ENCODE measurements at regions not wholly inside any gene's neighbourhood (a gene's known extent, or its start where the extent isn't known, plus 50 kb on each side); places are given as distances from the start of the nearest gene placed in this dataset.

DNA sequence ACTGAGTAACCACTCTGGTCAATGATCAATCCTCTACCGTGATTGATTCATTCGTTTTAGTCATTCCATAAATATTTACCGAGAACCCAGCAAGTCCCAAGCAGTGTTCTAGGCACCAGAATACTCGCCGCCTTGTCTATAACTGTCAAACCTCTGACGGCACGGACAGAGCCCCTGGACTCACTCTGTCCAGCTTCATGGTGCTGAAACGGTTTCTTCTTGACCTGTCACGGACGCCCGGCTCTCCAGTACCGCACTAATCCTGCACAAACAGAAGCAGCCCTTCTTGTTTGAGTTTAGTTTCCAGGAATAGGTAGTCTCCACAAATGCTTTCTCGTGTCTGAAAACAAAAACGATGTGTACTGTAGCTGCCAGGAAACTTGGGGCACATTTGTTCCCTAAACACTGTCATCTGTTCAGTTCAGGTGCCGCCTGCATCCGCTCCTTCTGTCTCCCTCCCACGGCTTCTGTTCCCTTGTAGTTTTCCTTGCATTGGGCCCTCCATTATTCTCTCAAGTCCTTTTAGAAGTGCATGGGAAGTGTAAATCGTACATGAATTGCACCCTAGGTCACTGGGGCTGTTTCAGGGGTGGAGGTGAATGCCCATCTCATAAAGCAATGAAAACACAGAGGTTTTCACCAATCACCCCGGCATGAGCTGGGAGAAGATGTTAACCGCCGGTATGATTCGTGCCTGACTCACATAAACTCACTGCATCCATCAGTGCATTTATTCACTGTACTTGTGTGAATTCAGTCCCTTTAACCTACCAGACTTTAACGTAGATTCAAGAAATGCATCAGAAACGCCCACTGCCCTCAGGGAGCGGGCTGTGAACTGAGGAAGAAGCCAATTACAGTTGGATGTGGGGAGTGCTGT lies 209.3 kb upstream of the CDH4 start:
- no peak for DNase-seq

DNA sequence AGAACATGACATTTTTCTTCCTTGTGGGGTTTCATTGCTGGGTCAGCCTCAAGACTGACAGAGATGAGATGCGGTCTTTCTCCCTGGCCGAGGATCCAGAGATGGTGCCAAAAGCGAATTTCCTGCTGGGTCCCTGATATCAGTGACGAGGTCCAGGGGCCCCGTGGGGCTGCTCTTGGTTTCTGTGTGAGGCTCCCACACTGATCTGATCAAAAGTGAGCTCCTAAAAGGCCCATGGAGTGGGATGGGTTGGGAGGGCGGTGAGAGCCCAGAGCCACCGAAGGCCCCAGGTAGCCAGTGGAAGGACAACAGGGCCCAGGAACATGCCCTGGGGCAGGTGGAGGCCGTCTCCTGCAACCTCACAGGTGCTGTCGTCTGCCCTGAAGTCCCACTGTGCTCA lies 208.4 kb upstream of the CDH4 start:
- no peak for DNase-seq

DNA sequence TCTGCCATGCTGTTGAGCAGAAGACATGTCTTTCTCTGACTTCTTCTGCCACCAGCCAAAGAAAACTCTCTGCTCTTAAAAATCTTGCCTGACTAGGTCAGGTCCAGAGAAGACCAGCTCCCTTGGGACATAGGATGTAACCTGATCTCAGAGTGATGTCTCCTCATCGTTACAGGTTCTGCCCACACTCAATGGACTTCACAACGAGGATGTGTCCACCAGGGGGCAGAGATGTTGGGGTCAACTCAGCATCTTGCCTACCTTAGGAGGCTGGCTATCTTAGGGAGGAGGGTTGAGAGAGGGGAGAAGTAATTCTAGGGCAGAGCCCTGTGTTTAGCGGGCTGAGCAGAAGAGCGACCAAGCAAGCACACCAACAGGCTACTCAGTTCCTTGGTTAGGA lies 207.6 kb upstream of the CDH4 start:
- DNase-seq = no peak

DNA sequence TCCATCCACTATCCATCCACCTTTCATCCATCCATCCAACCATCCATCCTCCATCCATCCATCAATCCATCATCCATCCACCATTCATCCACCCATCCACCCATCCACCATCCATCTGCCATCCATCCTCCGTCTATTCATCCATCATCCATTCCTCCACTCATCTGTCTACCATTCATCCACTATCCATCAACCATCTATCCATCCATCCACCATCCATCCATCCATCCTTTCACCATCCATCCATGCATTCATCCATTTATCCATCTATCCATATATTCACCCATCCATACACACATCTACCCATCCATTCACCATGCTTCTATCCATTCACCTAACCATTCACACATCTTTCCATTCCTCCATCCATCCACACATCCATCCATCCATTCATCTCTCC lies 207.0 kb upstream of the CDH4 start:
- DNase-seq = no peak

DNA sequence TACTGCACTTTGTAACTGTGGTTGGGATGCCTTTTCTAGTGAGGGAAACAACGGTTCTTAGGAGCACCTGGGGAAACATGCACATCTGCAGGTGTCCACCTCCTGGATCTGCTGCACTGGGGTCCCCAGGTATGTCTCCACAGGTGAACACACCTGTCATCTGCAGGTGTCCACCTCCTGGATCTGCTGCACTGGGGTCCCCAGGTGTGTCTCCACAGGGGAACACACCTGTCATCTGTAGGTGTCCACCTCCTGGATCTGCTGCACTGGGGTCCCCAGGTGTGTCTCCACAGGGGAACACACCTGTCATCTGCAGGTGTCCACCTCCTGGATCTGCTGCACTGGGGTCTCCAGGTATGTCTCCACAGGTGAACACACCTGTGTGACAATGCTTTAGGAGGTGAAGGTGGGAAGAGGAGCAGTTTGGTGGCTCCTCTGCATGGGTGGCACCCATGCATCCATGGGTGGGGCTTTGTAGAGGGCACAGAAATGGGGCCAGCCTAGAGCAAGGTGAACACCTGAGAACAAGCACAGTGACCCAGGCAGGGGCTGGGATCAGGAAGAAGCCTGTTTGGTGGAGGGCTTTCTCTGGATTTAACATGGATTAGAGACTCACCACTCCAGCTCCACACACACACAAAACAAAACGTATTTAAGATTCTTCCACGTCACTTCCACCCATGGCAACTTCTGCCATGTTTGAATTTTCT lies 206.0 kb upstream of the CDH4 start:
- no peak for DNase-seq

DNA sequence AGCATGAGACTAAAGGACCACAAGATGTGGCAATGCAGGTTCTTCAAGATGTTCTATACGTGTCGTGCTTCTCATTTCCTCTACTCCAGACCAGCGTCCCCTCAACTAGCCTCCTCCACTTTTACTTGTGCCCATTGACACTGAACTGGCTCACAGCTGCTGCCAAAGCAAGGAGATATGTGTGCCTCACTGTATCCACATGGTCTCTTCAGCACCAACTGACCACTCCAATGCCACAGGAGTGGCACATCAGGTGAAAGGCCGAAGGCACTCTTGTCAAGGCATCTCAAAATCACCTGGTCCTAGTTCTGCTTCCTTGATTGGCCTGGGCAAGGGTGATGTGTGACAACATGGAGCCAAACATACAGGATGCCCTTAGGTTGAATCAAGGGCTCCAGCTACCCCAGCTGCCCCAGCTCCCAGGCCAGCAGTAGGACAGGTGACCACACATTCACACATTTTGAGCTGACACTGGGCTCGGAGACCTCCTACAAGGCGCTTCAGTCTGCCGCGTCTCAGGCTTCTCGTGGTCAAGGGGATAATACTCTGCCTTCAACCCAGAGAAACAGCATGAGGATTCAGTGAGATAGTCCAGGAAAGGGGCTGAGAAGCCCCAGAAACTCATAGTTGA lies 205.2 kb upstream of the CDH4 start:
- no peak for DNase-seq

DNA sequence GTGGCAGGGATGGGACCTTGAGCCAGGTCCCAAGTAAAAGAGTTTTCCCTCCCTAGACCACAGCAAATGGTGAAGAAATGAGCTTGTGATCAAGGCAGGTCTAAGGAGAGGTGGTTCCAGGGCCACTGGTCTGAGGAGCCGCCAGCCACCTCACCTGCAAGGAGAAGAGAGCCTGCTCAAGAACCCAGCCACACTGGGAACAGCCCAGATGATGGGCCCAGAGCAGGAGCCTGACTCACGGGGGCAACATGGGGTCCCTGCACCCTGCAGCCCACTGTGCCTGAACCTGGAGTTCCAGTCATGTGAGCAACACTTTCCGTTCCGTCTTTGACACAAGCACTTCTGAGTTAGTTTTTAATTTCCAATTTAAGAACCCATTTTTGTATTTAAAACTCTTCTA lies 204.5 kb upstream of the CDH4 start:
- DNase-seq = no peak

DNA sequence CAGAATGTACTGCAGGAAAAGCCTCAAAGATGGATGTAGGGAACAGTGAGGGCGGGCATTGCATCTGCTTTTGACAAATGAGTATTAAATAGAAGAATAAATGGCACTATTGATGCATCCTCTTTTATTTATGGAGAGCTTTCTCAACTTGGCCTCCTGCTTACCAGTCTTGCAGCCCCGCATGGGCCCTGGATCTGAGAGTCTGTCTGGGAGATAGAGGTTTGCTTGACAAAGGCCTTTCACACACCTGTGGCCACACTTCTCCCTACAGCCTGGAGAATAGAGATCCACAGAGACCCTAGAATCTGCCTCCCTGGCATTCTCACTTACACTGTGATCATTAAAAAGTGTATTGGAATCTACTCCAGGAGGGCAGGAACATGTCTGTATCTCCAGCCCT lies 203.8 kb upstream of the CDH4 start:
- DNase-seq = no peak

DNA sequence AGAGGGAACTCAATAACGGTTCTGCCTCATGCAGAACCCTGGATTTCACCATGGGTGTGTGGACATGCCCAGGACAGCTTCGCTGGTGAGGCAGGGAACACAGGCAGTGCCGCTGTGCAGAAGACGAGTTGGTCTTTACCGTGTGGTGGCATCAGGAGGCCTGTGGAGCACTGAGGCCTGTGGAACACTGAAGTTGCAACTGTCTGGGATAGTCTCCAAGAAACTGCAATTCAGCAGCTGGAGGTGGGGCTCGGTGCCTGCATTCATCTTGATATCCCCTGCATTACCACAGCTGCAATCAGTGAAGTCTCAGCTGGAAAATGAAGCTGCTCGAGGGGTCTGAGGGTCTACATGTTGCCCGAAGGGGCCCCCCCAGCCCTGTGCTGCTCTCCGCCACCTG lies 202.4 kb upstream of the CDH4 start:
- no peak for DNase-seq

DNA sequence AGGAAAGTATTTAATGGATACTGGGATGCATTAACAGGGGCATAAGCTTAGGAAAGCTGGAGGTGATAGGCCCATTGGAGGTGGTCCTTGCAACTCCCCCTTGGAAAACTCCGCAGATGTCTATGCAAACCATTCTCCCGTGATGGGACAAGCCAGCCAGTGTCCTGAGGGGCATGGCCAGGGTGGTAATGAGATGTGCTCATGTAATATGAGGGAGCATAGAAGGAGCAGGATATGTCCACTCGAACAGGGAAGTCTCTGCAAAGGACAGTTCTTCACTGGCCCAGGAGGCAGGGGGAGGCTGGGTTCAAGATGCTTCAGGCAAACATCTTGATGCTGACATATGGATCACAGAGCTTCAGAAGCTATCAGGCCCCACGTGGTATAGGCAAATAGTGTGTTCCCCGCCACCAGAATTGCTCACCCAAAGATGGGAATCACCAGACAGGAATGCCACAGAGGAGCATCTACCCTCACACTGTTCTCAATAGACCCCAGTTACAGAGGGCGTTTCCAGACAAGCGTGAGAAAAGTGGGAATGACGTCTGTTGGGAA lies 201.6 kb upstream of the CDH4 start:
- DNase-seq = no peak

DNA sequence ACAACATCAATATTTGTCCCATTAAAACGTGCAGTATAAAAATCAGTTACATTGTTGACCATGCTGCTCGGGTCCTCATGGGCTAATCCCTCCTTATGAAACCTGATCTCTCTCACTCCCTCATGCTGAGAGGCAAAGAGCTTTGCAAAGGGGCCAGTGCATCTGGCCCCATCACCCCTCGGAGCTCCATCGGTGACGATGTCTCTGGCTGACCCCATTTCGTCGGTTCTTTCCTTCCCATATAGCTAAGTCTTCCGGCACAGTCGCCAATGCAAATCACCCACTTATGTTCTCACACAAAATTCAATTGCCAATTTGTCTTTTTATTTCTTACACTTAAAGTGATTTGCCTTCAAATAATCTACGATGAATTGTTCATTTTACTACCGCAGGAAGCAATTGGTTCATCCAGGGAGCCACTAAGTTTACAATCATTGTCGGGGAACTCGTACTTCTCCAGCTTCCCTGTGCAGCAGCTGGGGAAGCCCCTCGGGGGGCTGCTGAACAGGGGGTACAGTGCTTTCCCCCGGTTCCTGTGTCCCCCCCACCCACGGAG lies 199.8 kb upstream of the CDH4 start:
- no peak for DNase-seq

DNA sequence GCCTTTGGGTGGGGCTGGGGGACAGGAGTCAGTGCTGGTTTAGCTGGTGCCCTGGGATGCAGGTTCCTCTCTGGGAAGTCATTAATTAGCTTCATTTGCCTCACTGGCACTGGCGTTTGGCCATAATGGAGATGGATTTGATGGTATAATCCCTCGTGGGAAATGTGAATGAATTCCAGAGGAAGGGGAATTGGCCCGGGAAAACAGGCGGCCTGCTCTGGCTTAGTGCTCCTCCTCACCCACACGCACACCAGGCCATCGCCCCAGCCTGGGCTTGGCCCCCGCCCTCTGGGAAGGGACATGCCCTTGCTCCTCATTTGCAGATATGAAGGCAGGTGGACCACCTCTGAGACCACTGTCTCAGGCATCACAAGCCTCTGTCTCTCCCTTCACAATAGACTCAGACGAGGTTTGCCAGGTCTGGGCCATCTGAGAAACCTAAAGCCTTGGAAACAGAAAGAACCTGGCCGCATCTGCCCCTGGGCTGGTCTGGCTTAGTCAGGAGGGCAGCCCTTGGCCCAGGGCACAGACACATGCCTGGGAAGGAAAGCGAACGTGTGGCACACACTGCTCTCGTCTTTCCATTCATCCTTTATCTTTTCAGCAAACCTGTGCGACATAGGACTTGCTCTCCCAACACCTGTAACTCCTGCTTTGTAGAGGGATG lies 199.2 kb upstream of the CDH4 start:
- DNase-seq = no peak

DNA sequence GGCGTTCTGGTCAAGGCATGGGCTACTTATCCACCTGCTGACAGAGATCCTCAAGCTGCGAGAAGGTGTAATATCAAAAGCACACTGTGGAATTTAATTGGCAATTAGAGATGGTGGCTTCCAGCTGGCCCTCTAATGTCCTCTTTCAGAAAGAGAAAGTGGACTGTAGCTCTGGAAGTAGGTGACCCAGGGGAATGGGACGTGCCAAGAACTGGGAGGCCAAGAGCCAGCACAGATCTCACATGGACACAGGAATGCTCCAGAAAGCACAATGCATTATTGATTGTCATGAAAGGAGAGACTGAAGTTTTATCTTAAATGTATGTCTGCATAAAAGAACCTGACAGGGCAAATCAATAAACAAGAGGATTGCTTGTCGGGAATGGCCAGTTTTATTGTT lies 198.6 kb upstream of the CDH4 start:
- DNase-seq = no peak

DNA sequence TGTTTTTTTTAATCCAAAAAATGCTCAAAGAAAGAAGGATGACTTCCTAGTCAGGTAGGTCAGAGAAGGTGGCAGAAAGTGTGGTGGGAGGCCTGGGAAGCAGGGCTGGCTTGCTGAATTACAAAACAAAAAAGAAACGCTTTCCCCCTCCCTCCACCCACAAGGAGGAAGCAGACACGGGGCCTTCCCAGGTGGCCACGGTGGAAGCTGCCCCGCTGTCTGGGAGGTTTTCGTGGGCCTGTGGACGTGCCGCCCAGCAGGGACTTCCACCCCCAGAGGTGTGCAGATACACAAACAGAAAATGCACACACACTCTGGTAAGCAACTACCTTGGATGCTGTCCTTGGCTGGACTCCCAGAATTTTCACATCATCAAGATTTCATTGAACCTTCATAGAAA lies 198.2 kb upstream of the CDH4 start:
- no peak for DNase-seq

DNA sequence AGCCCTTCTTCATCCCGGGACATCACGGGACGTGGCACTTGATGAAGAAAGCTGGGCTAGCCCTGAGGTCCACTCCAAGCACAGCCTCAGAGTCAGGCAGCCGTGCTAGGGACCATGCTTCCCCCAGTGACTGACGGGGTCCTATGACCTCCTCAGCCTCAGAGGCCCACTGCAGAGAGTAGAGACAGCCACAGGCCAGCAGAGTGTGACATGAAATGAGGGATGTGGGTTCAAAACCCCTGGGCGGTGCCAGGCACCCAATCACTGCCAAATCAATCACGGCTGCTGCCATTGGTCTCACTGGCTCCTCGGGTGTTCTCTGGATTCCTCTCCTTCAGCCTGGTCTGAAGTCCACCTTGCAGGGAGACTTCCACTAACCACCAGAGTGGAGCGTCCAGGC lies 197.7 kb upstream of the CDH4 start:
- no peak for DNase-seq

DNA sequence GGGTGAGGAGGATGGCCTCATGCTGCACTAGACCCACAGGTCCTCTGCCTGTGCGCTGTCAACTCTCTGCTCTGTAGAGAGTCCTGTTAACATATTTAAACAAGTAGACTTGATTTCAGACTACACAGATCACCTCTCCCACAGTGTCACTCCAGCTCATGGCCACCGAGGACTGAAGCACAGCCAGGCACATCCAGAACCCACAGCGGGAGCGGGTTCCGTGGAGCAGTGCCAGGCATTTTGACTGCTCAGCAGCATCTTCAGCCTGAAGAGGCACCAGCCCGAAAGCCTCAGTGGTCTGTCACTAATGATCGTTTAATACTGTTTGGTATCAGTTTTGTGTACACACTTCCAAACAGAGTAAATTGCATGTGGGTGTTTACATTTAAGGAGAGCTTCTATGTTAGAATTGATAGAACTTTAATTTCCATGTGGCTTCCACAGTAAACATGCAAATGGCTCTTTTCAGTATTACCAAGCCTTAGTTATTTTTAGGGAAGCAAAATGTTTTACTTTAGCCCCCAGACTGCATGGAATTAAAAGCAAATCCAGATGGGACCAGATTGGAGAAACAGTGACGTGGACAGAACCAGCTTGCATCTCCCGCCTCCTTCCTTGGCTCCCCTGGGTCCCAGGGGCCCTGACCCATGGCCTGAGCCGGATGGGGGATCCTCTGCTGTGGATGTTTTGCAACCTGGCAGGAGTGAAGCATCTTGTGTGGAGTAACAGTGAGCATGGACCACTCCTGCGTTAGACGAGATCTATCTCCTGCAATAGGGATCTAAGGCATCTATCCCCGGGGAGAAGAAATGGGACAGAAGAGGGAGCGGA lies 196.7 kb upstream of the CDH4 start:
- no peak for DNase-seq

DNA sequence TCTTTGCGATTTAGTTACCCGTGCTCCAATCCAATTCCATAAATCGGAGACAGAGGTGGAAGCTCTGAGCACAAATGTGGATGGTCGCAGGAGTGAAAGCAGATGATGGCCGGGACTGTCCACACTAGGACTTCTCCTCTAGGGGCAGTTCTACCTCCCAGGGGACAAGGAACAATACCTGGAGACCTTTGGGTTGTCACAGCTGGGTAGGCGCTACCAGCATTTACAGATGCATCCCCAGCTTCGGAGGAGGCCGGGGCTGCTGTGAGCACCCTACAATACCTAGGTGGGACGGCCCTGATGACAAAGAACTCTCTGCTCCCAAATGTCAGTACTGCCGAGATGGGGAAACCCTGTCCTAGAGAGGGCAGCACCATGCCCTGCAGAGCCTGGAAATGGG lies 195.9 kb upstream of the CDH4 start:
- DNase-seq = no peak

DNA sequence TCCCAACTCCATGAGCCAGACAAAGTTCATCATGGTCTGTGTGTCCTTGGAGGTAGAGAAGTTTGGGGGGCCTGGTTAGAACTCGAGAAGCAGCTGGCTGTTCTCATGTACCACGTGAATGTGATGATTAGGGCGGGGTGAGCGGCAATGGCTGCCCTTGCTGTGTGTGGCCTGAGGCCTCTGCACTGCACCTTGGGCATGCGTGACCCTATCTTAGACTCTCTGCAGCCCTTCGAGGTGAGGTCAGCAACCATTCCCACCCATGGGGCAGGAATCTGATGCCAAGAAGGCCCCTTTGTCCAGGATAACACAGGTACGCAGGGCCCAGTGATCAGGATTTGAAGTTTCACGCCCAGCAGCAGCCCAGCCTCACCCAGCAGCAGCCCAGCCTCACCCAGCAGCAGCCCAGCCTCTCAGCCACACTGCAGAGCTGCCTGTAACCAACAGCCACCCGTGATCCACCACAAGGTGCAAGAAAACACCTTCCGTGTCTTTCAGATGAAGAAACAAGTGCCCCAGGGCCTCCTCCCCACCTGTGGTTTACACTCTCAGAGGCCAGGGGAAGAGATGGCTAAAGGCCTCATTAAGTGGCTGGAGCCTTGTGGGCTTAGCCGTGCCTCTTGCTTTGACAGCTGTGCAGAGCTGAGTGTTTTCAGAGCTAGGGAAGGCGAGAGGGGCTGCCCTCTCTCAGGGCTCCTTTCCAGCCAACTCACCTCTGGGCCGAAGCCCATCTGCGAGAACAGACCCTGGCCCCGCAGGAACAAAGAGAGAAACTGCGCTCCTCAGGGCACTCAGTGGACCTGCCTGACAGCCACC lies 195.2 kb upstream of the CDH4 start:
- DNase-seq = no peak

DNA sequence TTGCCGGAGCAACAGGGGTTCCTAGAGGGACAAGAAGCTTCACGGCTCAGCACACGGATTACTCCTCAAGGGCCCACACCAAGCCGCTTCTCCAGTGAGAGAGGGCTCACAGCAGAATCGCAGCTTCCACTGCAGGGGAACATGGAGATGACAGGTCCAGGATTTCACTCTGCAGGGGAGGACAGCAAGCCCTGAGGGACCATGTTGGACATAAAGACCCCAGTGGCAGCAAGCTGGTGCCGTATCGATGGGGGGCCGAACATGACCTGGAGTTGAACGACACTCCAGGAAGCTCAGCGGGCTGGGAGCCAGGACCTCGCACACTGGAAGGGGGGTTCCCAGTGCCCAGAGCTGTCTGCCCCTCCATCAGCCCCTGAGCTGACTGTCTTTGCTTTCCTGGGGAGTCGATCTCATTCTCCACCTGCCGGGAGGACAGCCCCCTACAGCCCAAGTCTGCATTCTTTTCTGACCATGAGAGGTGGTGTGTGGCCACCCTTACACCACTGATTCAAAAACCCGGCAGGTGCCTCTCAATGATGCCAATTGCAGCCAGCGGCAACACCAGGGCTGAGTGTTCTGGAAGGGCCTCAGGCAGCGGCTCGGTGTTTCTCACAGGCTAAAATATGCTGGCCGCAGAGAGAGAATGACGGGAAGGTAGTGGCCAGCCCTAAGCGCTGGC lies 194.5 kb upstream of the CDH4 start:
- DNase-seq = no peak

DNA sequence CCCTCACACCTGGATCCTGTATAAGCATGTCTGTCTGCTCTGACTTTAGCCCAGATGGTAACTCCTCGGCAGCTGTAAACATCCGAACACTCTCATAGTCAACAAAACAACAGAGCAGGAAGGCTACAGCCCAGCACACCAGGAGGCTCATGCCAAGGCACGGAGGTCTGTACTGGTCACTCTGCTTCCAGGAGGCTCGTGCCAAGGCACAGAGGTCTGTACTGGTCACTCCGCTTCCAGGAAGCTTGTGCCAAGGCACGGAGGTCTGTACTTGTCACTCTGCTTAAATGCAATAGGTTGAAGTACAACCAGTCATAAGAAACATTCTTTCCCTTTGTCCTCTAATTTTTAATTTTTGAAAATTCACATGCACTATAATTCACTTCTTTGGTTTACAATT lies 190.1 kb upstream of the CDH4 start:
- no peak for DNase-seq
